GM21390 (cell line): ENCODE measurements at regions not wholly inside any gene's neighbourhood (a gene's known extent, or its start where the extent isn't known, plus 50 kb on each side); places are given as distances from the start of the nearest gene placed in this dataset.
"Not testable (repeated sequence)": the region's sequence is repeated elsewhere in the genome, so short reads cannot be mapped to it uniquely, and the experiment has no call there.

Experiments used
- ATAC-seq: cut with Tn5 transposase; IDR thresholded peaks from one replicate; pipeline ENCODE4 v1.9.1; 2021; ENCODE audit not compliant: unreplicated experiment

- no peak for ATAC-seq
Measured at GRCh38 chr3:15903164-15903563, 105.4 kb upstream of the ANKRD28 start.

- ATAC-seq: no peak
Measured at GRCh38 chr3:15903759-15904720, 106.3 kb upstream of the ANKRD28 start.

GRCh38 chr3:15905041-15905440, 107.3 kb upstream of the ANKRD28 start:
- ATAC-seq: no peak

GRCh38 chr3:15907403-15907802, 109.6 kb upstream of the ANKRD28 start:
- ATAC-seq: not testable (repeated sequence)

- ATAC-seq: no peak
Measured at GRCh38 chr3:15918988-15919387, 121.2 kb upstream of the ANKRD28 start.

- ATAC-seq: no peak
Measured at GRCh38 chr3:15919971-15920370, 122.2 kb upstream of the ANKRD28 start.

- no peak for ATAC-seq
Measured at GRCh38 chr3:15923640-15924405, 126.0 kb upstream of the ANKRD28 start.

- no peak for ATAC-seq
Measured at GRCh38 chr3:15924914-15925313, 127.1 kb upstream of the ANKRD28 start.

- ATAC-seq: no peak
Measured at GRCh38 chr3:15926871-15927270, 129.1 kb upstream of the ANKRD28 start.

GRCh38 chr3:15927969-15928368, 130.2 kb upstream of the ANKRD28 start:
- no peak for ATAC-seq

GRCh38 chr3:15929944-15930571, 132.3 kb upstream of the ANKRD28 start:
- ATAC-seq: no peak

- no peak for ATAC-seq
Measured at GRCh38 chr3:15932348-15933300, 134.8 kb upstream of the ANKRD28 start.

GRCh38 chr3:15933439-15934139, 135.8 kb upstream of the ANKRD28 start:
- no peak for ATAC-seq

- no peak for ATAC-seq
Measured at GRCh38 chr3:15934389-15935195, 136.8 kb upstream of the ANKRD28 start.

GRCh38 chr3:15936312-15936711, 138.5 kb upstream of the ANKRD28 start:
- ATAC-seq: no peak

- no peak for ATAC-seq
Measured at GRCh38 chr3:15940641-15941040, 142.9 kb upstream of the ANKRD28 start.

GRCh38 chr3:15941457-15941856, 143.7 kb upstream of the ANKRD28 start:
- ATAC-seq: not testable (repeated sequence)

GRCh38 chr3:15941958-15942357, 144.2 kb upstream of the ANKRD28 start:
- no peak for ATAC-seq

- no peak for ATAC-seq
Measured at GRCh38 chr3:15942462-15942861, 144.7 kb upstream of the ANKRD28 start.
